NCI-H2107 (cell line): ENCODE measurements at regions not wholly inside any gene's neighbourhood (a gene's known extent, or its start where the extent isn't known, plus 50 kb on each side); places are given as distances from the start of the nearest gene placed in this dataset.
"Not testable (repeated sequence)": the region's sequence is repeated elsewhere in the genome, so short reads cannot be mapped to it uniquely, and the experiment has no call there.

Source experiments
- DNase-seq: peaks from one replicate; lab custom pipeline; 2025; lab: John Stamatoyannopoulos, UW

- DNase-seq, result not testable (repeated sequence)
These were observed 137.7 kb downstream of the CRLF3 start for GRCh38 chr17:30686538-30687479.

- not testable (repeated sequence) for DNase-seq
These were observed 142.2 kb downstream of the CRLF3 start for GRCh38 chr17:30682280-30682679.

GRCh38 chr17:30680681-30681080 is 143.8 kb downstream of the CRLF3 start:
- not testable (repeated sequence) for DNase-seq

GRCh38 chr17:30677550-30678249 is 146.8 kb downstream of the CRLF3 start:
- DNase-seq, result no peak

GRCh38 chr17:30675777-30676492 is 148.6 kb downstream of the CRLF3 start:
- not testable (repeated sequence) for DNase-seq

- DNase-seq, result not testable (repeated sequence)
These were observed 155.3 kb downstream of the CRLF3 start for GRCh38 chr17:30669217-30669649.

- not testable (repeated sequence) for DNase-seq
These were observed 155.9 kb downstream of the CRLF3 start for GRCh38 chr17:30668360-30669181.

- DNase-seq, result not testable (repeated sequence)
These were observed 156.7 kb downstream of the CRLF3 start for GRCh38 chr17:30667657-30668359.

GRCh38 chr17:30666838-30667656 is 157.4 kb downstream of the CRLF3 start:
- DNase-seq, result not testable (repeated sequence)

- not testable (repeated sequence) for DNase-seq
These were observed 160.6 kb downstream of the CRLF3 start for GRCh38 chr17:30663727-30664455.

GRCh38 chr17:30657148-30657547 is 167.3 kb downstream of the CRLF3 start:
- DNase-seq, result not testable (repeated sequence)

- not testable (repeated sequence) for DNase-seq
These were observed 171.5 kb downstream of the CRLF3 start for GRCh38 chr17:30653038-30653437.

GRCh38 chr17:30650149-30650548 is 172.9 kb downstream of the GOSR1 start:
- not testable (repeated sequence) for DNase-seq

GRCh38 chr17:30648015-30648620 is 170.9 kb downstream of the GOSR1 start:
- not testable (repeated sequence) for DNase-seq

- DNase-seq, result not testable (repeated sequence)
These were observed 168.7 kb downstream of the GOSR1 start for GRCh38 chr17:30645875-30646274.

GRCh38 chr17:30644713-30645112 is 167.5 kb downstream of the GOSR1 start:
- not testable (repeated sequence) for DNase-seq

GRCh38 chr17:30644287-30644686 is 167.1 kb downstream of the GOSR1 start:
- DNase-seq, result not testable (repeated sequence)

- not testable (repeated sequence) for DNase-seq
These were observed 164.2 kb downstream of the GOSR1 start for GRCh38 chr17:30641428-30641827.
